GM18511 (cell line): ENCODE measurements at regions not wholly inside any gene's neighbourhood (a gene's known extent, or its start where the extent isn't known, plus 50 kb on each side); places are given as distances from the start of the nearest gene placed in this dataset.

Experiments
- ATAC-seq: cut with Tn5 transposase; IDR thresholded peaks from one replicate; pipeline ENCODE4 v1.9.1; 2021; ENCODE audit warnings: mild to moderate bottlenecking, moderate library complexity; ENCODE audit not compliant: unreplicated experiment

DNA sequence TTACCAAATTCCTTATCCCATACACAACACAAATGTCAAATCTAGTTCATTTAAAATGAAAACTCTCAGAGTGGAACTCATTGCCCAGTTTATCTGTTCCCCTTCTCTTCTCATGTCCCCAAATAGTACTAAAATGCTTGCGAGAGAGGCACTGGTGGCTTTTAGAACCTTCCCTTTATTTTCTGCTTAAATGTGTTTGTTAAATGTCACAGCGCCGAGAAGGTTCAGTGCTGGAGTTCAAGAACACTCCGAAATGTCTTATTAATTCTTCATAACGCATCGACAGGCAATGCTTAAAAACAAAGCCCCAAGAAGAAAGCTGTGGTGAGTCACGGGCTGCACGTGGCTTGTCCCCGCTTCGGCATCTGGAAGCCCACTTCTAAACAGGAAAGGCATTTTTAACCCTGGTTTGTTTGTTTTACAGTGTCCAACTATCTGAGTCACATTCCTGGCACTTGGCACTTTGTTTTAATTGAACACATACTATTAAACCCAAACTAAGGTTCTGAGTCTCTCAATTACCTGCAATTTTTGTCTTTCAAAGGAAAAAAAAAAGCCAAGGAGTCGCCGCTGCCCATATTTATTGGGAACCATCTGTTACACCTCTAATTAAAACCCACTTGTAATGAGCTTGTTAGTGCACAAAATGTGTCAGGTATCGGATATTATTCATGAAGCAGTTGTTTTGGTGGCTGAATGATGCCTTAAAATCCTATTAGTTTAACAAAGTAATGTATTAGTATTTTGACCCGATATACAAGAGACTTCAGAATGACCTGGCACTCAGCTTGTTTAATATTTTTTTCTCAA lies 49.9 kb upstream of the MGMT start:
- ATAC-seq = no peak
